ENCODE measurements at regions not wholly inside any gene's neighbourhood (a gene's known extent, or its start where the extent isn't known, plus 50 kb on each side); places are given as distances from the start of the nearest gene placed in this dataset.

GRCh38 chr18:78900938-78901909 lies 78.4 kb upstream of the SALL3 start:
- no peak for TF ChIP-seq POLR2A (IDR thresholded peaks at IDR 0.05; ENCODE audit: low read length)
- TF ChIP-seq GATA1 (IDR thresholded peaks at IDR 0.05; ENCODE audit: low read depth, low read length), result no peak

Measured in erythroblast (primary cell).